ENCODE measurements at regions not wholly inside any gene's neighbourhood (a gene's known extent, or its start where the extent isn't known, plus 50 kb on each side); places are given as distances from the start of the nearest gene placed in this dataset.

GRCh38 chr4:142954415-142954814 lies 108.3 kb upstream of the INPP4B start:
- DNase-seq (no peak), ATAC-seq (ENCODE audit: insufficient read depth, low read depth) (no peak)
- H3K9ac ChIP-seq (ENCODE audit: low read depth, low read length) = no peak overlapping the region
- peaks cover 3% of the 10 kb centered on the region for H3K9me3 ChIP-seq (ENCODE audit: insufficient read depth, low read length, severe bottlenecking)
- H3K4me3 ChIP-seq (ENCODE audit: low read depth in 1 of 2, low read length in 2 of 2) = no peak overlapping the region
- H3K27me3 ChIP-seq (ENCODE audit: insufficient read depth, low read length, poor library complexity) = peaks cover 4% of the 10 kb centered on the region
- H3K27ac ChIP-seq (ENCODE audit: low read length) = no peak overlapping the region
- H3K36me3 ChIP-seq (ENCODE audit: insufficient read depth, low read length) = no peaks in the 10 kb centered on the region
- TF ChIP-seq CTCF (IDR thresholded peaks at IDR 0.05; ENCODE audit: borderline replicate concordance, extremely low read depth, low read length, poor library complexity, severe bottlenecking) (no peak), EZH2 (IDR thresholded peaks at IDR 0.05; ENCODE audit: borderline replicate concordance, low read depth, low read length, severe bottlenecking) (no peak)
- H3K4me1 ChIP-seq (ENCODE audit: insufficient read depth, low read length) = no peaks in the 10 kb centered on the region
- no peak overlapping the region for H2AFZ ChIP-seq (ENCODE audit: low read depth, low read length)
- no peak overlapping the region for H3K4me2 ChIP-seq (ENCODE audit: insufficient read depth, low read length)
- H3K79me2 ChIP-seq (ENCODE audit: insufficient read depth, low read length) = no peaks in the 10 kb centered on the region
- H4K20me1 ChIP-seq (ENCODE audit: insufficient read depth, low read length) = no peaks in the 10 kb centered on the region

- no peak for TF ChIP-seq CTCF (IDR thresholded peaks at IDR 0.05; ENCODE audit: borderline replicate concordance, extremely low read depth, low read length, poor library complexity, severe bottlenecking)
- TF ChIP-seq EZH2 (IDR thresholded peaks at IDR 0.05; ENCODE audit: borderline replicate concordance, low read depth, low read length, severe bottlenecking) = no peak
- Histone ChIP-seq H3K4me1 (ENCODE audit: insufficient read depth, low read length) (no peaks in the 10 kb centered on the region), H3K4me3 (ENCODE audit: low read depth in 1 of 2, low read length in 2 of 2) (no peak overlapping the region), H3K36me3 (ENCODE audit: insufficient read depth, low read length) (no peaks in the 10 kb centered on the region), H2AFZ (ENCODE audit: low read depth, low read length) (no peak overlapping the region), H3K27me3 (ENCODE audit: insufficient read depth, low read length, poor library complexity) (peaks cover 4% of the 10 kb centered on the region), H3K9ac (ENCODE audit: low read depth, low read length) (no peak overlapping the region), H3K4me2 (ENCODE audit: insufficient read depth, low read length) (no peak overlapping the region), H3K79me2 (ENCODE audit: insufficient read depth, low read length) (no peaks in the 10 kb centered on the region), H4K20me1 (ENCODE audit: insufficient read depth, low read length) (no peaks in the 10 kb centered on the region), H3K9me3 (ENCODE audit: insufficient read depth, low read length, severe bottlenecking) (peaks cover 3% of the 10 kb centered on the region), H3K27ac (ENCODE audit: low read length) (no peak overlapping the region)
- DNase-seq = no peak
- no peak for ATAC-seq (ENCODE audit: insufficient read depth, low read depth)
These were observed 109.4 kb upstream of the INPP4B start for GRCh38 chr4:142955501-142955900.

- Histone ChIP-seq H2AFZ (ENCODE audit: low read depth, low read length) (no peak overlapping the region), H3K36me3 (ENCODE audit: insufficient read depth, low read length) (no peaks in the 10 kb centered on the region), H3K9ac (ENCODE audit: low read depth, low read length) (no peak overlapping the region), H3K27ac (ENCODE audit: low read length) (no peak overlapping the region), H4K20me1 (ENCODE audit: insufficient read depth, low read length) (no peaks in the 10 kb centered on the region), H3K4me1 (ENCODE audit: insufficient read depth, low read length) (no peaks in the 10 kb centered on the region), H3K4me2 (ENCODE audit: insufficient read depth, low read length) (no peak overlapping the region), H3K4me3 (ENCODE audit: low read depth in 1 of 2, low read length in 2 of 2) (no peak overlapping the region), H3K9me3 (ENCODE audit: insufficient read depth, low read length, severe bottlenecking) (peaks cover 3% of the 10 kb centered on the region), H3K79me2 (ENCODE audit: insufficient read depth, low read length) (no peaks in the 10 kb centered on the region), H3K27me3 (ENCODE audit: insufficient read depth, low read length, poor library complexity) (peaks cover 9% of the 10 kb centered on the region)
- ATAC-seq (ENCODE audit: insufficient read depth, low read depth) = no peak
- TF ChIP-seq EZH2 (IDR thresholded peaks at IDR 0.05; ENCODE audit: borderline replicate concordance, low read depth, low read length, severe bottlenecking) (no peak), CTCF (IDR thresholded peaks at IDR 0.05; ENCODE audit: borderline replicate concordance, extremely low read depth, low read length, poor library complexity, severe bottlenecking) (no peak)
- no peak for DNase-seq
These were observed 113.1 kb upstream of the INPP4B start for GRCh38 chr4:142959173-142959572.

- TF ChIP-seq CTCF (IDR thresholded peaks at IDR 0.05; ENCODE audit: borderline replicate concordance, extremely low read depth, low read length, poor library complexity, severe bottlenecking) (no peak), EZH2 (IDR thresholded peaks at IDR 0.05; ENCODE audit: borderline replicate concordance, low read depth, low read length, severe bottlenecking) (no peak)
- no peaks in the 10 kb centered on the region for H4K20me1 ChIP-seq (ENCODE audit: insufficient read depth, low read length)
- no peaks in the 10 kb centered on the region for H3K4me1 ChIP-seq (ENCODE audit: insufficient read depth, low read length)
- ATAC-seq (ENCODE audit: insufficient read depth, low read depth) (no peak), DNase-seq (no peak)
- H3K4me3 ChIP-seq (ENCODE audit: low read depth in 1 of 2, low read length in 2 of 2) = no peak overlapping the region
- H3K27ac ChIP-seq (ENCODE audit: low read length) = no peak overlapping the region
- H3K79me2 ChIP-seq (ENCODE audit: insufficient read depth, low read length) = no peaks in the 10 kb centered on the region
- no peak overlapping the region for H2AFZ ChIP-seq (ENCODE audit: low read depth, low read length)
- H3K4me2 ChIP-seq (ENCODE audit: insufficient read depth, low read length) = no peak overlapping the region
- peaks cover 9% of the 10 kb centered on the region for H3K27me3 ChIP-seq (ENCODE audit: insufficient read depth, low read length, poor library complexity)
- H3K9ac ChIP-seq (ENCODE audit: low read depth, low read length) = no peak overlapping the region
- H3K36me3 ChIP-seq (ENCODE audit: insufficient read depth, low read length) = no peaks in the 10 kb centered on the region
- H3K9me3 ChIP-seq (ENCODE audit: insufficient read depth, low read length, severe bottlenecking) = peaks cover 3% of the 10 kb centered on the region
These were observed 114.0 kb upstream of the INPP4B start for GRCh38 chr4:142960126-142960525.
